ENCODE measurements at regions not wholly inside any gene's neighbourhood (a gene's known extent, or its start where the extent isn't known, plus 50 kb on each side); places are given as distances from the start of the nearest gene placed in this dataset.

DNA sequence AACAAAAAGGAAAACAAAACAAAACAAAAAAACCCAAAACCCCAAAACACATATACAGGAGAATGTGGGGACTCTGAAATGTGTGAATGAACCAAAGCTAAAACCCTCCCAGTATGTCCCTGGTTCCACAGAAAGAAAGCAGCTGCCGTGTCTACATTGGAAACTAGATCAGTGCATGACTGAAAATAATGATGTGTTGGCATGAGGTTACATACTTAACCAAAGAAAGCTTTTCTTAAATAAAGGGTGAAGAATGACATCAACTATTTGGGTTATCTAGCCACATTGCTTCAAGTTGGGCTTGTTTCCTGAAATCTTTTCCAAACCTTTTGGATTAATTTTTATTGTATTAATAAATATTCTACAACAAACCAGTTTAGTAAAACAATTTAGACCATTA is 91.9 kb upstream of the FN1 start (continued):
- TF ChIP-seq, protein P1, sequence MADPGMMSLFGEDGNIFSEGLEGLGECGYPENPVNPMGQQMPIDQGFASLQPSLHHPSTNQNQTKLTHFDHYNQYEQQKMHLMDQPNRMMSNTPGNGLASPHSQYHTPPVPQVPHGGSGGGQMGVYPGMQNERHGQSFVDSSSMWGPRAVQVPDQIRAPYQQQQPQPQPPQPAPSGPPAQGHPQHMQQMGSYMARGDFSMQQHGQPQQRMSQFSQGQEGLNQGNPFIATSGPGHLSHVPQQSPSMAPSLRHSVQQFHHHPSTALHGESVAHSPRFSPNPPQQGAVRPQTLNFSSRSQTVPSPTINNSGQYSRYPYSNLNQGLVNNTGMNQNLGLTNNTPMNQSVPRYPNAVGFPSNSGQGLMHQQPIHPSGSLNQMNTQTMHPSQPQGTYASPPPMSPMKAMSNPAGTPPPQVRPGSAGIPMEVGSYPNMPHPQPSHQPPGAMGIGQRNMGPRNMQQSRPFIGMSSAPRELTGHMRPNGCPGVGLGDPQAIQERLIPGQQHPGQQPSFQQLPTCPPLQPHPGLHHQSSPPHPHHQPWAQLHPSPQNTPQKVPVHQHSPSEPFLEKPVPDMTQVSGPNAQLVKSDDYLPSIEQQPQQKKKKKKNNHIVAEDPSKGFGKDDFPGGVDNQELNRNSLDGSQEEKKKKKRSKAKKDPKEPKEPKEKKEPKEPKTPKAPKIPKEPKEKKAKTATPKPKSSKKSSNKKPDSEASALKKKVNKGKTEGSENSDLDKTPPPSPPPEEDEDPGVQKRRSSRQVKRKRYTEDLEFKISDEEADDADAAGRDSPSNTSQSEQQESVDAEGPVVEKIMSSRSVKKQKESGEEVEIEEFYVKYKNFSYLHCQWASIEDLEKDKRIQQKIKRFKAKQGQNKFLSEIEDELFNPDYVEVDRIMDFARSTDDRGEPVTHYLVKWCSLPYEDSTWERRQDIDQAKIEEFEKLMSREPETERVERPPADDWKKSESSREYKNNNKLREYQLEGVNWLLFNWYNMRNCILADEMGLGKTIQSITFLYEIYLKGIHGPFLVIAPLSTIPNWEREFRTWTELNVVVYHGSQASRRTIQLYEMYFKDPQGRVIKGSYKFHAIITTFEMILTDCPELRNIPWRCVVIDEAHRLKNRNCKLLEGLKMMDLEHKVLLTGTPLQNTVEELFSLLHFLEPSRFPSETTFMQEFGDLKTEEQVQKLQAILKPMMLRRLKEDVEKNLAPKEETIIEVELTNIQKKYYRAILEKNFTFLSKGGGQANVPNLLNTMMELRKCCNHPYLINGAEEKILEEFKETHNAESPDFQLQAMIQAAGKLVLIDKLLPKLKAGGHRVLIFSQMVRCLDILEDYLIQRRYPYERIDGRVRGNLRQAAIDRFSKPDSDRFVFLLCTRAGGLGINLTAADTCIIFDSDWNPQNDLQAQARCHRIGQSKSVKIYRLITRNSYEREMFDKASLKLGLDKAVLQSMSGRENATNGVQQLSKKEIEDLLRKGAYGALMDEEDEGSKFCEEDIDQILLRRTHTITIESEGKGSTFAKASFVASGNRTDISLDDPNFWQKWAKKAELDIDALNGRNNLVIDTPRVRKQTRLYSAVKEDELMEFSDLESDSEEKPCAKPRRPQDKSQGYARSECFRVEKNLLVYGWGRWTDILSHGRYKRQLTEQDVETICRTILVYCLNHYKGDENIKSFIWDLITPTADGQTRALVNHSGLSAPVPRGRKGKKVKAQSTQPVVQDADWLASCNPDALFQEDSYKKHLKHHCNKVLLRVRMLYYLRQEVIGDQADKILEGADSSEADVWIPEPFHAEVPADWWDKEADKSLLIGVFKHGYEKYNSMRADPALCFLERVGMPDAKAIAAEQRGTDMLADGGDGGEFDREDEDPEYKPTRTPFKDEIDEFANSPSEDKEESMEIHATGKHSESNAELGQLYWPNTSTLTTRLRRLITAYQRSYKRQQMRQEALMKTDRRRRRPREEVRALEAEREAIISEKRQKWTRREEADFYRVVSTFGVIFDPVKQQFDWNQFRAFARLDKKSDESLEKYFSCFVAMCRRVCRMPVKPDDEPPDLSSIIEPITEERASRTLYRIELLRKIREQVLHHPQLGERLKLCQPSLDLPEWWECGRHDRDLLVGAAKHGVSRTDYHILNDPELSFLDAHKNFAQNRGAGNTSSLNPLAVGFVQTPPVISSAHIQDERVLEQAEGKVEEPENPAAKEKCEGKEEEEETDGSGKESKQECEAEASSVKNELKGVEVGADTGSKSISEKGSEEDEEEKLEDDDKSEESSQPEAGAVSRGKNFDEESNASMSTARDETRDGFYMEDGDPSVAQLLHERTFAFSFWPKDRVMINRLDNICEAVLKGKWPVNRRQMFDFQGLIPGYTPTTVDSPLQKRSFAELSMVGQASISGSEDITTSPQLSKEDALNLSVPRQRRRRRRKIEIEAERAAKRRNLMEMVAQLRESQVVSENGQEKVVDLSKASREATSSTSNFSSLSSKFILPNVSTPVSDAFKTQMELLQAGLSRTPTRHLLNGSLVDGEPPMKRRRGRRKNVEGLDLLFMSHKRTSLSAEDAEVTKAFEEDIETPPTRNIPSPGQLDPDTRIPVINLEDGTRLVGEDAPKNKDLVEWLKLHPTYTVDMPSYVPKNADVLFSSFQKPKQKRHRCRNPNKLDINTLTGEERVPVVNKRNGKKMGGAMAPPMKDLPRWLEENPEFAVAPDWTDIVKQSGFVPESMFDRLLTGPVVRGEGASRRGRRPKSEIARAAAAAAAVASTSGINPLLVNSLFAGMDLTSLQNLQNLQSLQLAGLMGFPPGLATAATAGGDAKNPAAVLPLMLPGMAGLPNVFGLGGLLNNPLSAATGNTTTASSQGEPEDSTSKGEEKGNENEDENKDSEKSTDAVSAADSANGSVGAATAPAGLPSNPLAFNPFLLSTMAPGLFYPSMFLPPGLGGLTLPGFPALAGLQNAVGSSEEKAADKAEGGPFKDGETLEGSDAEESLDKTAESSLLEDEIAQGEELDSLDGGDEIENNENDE (IDR thresholded peaks at IDR 0.05; ENCODE audit: insufficient replicate concordance, low read length) = no peak
- no peak for TF ChIP-seq BRCA1 (IDR thresholded peaks at IDR 0.05; ENCODE audit: low read depth, low read length)
- no peak for TF ChIP-seq ATF3 (IDR thresholded peaks at IDR 0.05; ENCODE audit: insufficient read depth, low read depth, low read length)
- TF ChIP-seq GTF2F1 (IDR thresholded peaks at IDR 0.05; ENCODE audit: borderline replicate concordance, low read depth, low read length) = no peak
- no peak for TF ChIP-seq YY1 (IDR thresholded peaks at IDR 0.05; ENCODE audit: low read depth, low read length)
- no peak for TF ChIP-seq CREB1 (IDR thresholded peaks at IDR 0.05)
- no peak for TF ChIP-seq RXRA (IDR thresholded peaks at IDR 0.05; ENCODE audit: insufficient read depth, low read depth, low read length)
- no peak for TF ChIP-seq POLR2A (IDR thresholded peaks at IDR 0.05; ENCODE audit: control extremely low read depth in 1 of 2, low read depth in 2 of 2, low read length in 2 of 2)
- TF ChIP-seq TCF12 (IDR thresholded peaks at IDR 0.05; ENCODE audit: low read depth, low read length) = no peak
- TF ChIP-seq CHD2 (IDR thresholded peaks at IDR 0.05; ENCODE audit: low read length) = no peak
- no peak for TF ChIP-seq JUN (IDR thresholded peaks at IDR 0.05; ENCODE audit: low read depth, low read length)
- TF ChIP-seq POLR2AphosphoS5 (IDR thresholded peaks at IDR 0.05; ENCODE audit: low read depth, low read length) = no peak
- no peak for TF ChIP-seq BCL11A (IDR thresholded peaks at IDR 0.05; ENCODE audit: low read depth in 2 of 2, low read length in 2 of 2)
- TF ChIP-seq SP4 (IDR thresholded peaks at IDR 0.05; ENCODE audit: low read length) = no peak

Data from H1 (cell line).